Right lobe of liver (tissue), 6 donors: ENCODE measurements at regions not wholly inside any gene's neighbourhood (a gene's known extent, or its start where the extent isn't known, plus 50 kb on each side); places are given as distances from the start of the nearest gene placed in this dataset.
"Not testable (repeated sequence)": the region's sequence is repeated elsewhere in the genome, so short reads cannot be mapped to it uniquely, and the experiment has no call there.

Source experiments
- ATAC-seq, 4 donors: fragments of 200-7000 bp; cut with Tn5 transposase; one replicate each; pipeline ENCODE4 v1.9.1; 2020; ENCODE audit warnings: mild to moderate bottlenecking in 4 of 4, moderate library complexity in 4 of 4
- DNase-seq, 3 donors: peaks; one replicate each; pipeline ENCODE4 v3.0.0-alpha.2; 2020
- H3K27ac ChIP-seq, 3 donors: fragments of 200-600 bp; one replicate each; pipeline ENCODE4 v1.8.0; 2022
- H3K27me3 ChIP-seq, 2 donors: fragments of 200-600 bp; one replicate each; pipeline ENCODE4 v1.8.0; 2022
- H3K36me3 ChIP-seq, 4 donors: fragments of 200-600 bp; sonication (generic) in 1 of 4; one replicate each; pipeline versions ENCODE4 v1.5.1 to v1.8.0; 2017 to 2022; ENCODE audit warnings: control low read depth in 1 of 4
- H3K4me1 ChIP-seq, 4 donors: fragments of 200-600 bp; sonication (generic) in 1 of 4; one replicate each; pipeline versions ENCODE4 v1.5.1 to v1.8.0; 2017 to 2022; ENCODE audit warnings: control low read depth in 1 of 4
- H3K4me3 ChIP-seq, 3 donors: fragments of 200-600 bp; one replicate each; pipeline ENCODE4 v1.8.0; 2022
- H3K9me3 ChIP-seq, 4 donors: fragments of 200-600 bp; sonication (generic) in 1 of 4; one replicate each; pipeline versions ENCODE4 v1.5.1 to v1.8.0; 2017 to 2022; ENCODE audit warnings: control low read depth in 1 of 4
- POLR2A ChIP-seq: fragments of 450-650 bp; IDR thresholded peaks from one replicate; pipeline ENCODE4 v1.6.1; 2017; ENCODE audit warnings: antibody characterized with exemption, mild to moderate bottlenecking
- WGBS: methylation state at CpG from one replicate; pipeline ENCODE4 v1.1.6; 2018; ENCODE audit warnings: low coverage, low lambda C conversion rate; ENCODE audit not compliant: insufficient coverage; ENCODE audit errors: missing lambda C conversion rate; 5-methylcytosine and 5-hydroxymethylcytosine counted together
- intact Hi-C, 2 donors: fragments of 100-400 bp; cut with DNase I; formaldehyde crosslinking; loops; one replicate each; pipeline versions ENCODE4 v1.11.2 to v1.14.1; 2022
- TF ChIP-seq, protein P1 (sequence below), 4 donors: fragments of 200-600 bp in 3 of 4; fragments of 450-650 bp in 1 of 4; IDR thresholded peaks; one replicate each; pipeline versions ENCODE4 v1.5.1 to v1.8.0; 2016 to 2022; ENCODE audit warnings: antibody characterized with exemption in 4 of 4, mild to moderate bottlenecking in 2 of 4
- donor health status: DM: no; HTN: yes; CAD: no.
- donor health status: DM: no; HTN: no; CAD: no.
- donor health status: DM: no; HTN: no; CAD: no.
- donor health status: DM: no; HTN: yes; CAD: no.
- donor health status: DM: no; HTN: yes; CAD: no.

- no peak for DNase-seq
- Histone ChIP-seq H3K9me3 (no peaks in the 10 kb centered on the region), H3K27me3 (no peaks in the 10 kb centered on the region), H3K27ac (no peak overlapping the region), H3K4me1 (no peaks in the 10 kb centered on the region), H3K4me3 (no peak overlapping the region), H3K36me3 (no peaks in the 10 kb centered on the region)
- intact Hi-C loops, result no loop called here
- no peak for ATAC-seq
- WGBS, result 31% methylated on average over 1 of the region's 1 CpG
- TF ChIP-seq POLR2A, result no peak
- TF ChIP-seq, protein P1, sequence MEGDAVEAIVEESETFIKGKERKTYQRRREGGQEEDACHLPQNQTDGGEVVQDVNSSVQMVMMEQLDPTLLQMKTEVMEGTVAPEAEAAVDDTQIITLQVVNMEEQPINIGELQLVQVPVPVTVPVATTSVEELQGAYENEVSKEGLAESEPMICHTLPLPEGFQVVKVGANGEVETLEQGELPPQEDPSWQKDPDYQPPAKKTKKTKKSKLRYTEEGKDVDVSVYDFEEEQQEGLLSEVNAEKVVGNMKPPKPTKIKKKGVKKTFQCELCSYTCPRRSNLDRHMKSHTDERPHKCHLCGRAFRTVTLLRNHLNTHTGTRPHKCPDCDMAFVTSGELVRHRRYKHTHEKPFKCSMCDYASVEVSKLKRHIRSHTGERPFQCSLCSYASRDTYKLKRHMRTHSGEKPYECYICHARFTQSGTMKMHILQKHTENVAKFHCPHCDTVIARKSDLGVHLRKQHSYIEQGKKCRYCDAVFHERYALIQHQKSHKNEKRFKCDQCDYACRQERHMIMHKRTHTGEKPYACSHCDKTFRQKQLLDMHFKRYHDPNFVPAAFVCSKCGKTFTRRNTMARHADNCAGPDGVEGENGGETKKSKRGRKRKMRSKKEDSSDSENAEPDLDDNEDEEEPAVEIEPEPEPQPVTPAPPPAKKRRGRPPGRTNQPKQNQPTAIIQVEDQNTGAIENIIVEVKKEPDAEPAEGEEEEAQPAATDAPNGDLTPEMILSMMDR (IDR thresholded peaks at IDR 0.05), result no peak
Observed at GRCh38 chr5:145015146-145015545, 820.0 kb downstream of the PRELID2 start.

GRCh38 chr5:145014109-145014508 is 821.0 kb downstream of the PRELID2 start:
- Histone ChIP-seq H3K9me3 (no peaks in the 10 kb centered on the region), H3K4me1 (no peaks in the 10 kb centered on the region), H3K4me3 (no peak overlapping the region), H3K36me3 (no peaks in the 10 kb centered on the region), H3K27ac (no peak overlapping the region), H3K27me3 (no peaks in the 10 kb centered on the region)
- no peak for ATAC-seq
- intact Hi-C loops, result no loop called here
- 67% methylated on average over 3 of the region's 3 CpGs for WGBS
- DNase-seq, result no peak
- TF ChIP-seq POLR2A, result no peak
- TF ChIP-seq, protein P1 (IDR thresholded peaks at IDR 0.05), result no peak

DNA sequence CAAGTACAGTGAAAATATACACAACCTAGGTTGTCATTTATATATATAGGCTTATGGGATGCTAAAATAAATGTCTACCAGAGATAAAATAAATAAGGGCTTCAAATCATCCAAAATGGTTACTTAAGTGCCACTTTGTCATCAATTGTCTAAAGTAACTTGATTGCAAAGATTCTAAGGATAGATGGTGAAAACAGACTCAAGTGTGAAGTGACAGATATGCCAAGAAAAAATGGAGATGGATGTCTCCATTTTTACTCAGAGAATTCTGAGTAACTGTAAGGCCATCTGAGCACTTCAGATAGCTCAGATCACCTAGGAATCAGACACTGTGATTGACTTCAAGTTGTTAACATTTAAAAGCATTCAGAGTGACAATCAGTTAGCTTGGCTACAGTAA is 824.3 kb downstream of the PRELID2 start:
- H3K9me3 ChIP-seq, result no peaks in the 10 kb centered on the region
- TF ChIP-seq POLR2A, result no peak
- TF ChIP-seq, protein P1 (IDR thresholded peaks at IDR 0.05), result no peak
- H3K36me3 ChIP-seq, result no peaks in the 10 kb centered on the region
- H3K27me3 ChIP-seq, result no peaks in the 10 kb centered on the region
- no peak overlapping the region for H3K27ac ChIP-seq
- H3K4me3 ChIP-seq, result no peak overlapping the region
- ATAC-seq (no peak), DNase-seq (no peak)
- no peaks in the 10 kb centered on the region for H3K4me1 ChIP-seq
- intact Hi-C loops, result no loop called here

DNA sequence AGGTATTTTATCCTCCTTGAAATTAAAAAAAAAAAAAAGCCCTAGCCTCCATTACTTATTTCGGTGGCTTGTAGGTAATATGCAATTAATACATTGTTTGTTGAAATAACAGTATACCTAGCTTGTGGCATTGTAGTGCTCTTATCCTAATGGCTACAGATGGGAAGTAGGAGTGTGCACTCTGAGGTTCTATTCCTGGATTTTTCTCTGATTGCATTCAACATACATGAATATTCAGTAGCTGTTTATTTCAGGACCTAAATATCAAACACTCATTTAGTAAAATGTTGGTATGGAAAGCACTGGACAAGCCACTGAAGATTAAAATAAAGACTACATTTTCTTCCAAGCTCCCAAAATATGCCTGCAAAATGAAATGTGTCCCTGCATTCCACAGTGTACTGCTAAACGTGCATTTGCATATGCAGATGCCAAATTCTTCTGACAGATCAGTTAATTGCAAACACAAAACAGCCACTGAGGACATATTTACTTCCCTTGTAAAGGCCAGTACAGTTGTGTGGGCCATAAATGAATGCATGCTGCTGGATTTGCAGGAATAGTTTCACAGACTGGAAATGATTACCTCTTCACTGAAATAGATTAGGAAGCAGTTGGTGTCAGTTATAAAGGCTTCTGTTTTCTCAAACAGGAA is 826.1 kb downstream of the PRELID2 start:
- ATAC-seq (no peak), DNase-seq (no peak)
- Histone ChIP-seq H3K27me3 (no peaks in the 10 kb centered on the region), H3K4me3 (no peak overlapping the region), H3K27ac (no peak overlapping the region), H3K36me3 (no peaks in the 10 kb centered on the region), H3K4me1 (no peaks in the 10 kb centered on the region), H3K9me3 (no peaks in the 10 kb centered on the region)
- intact Hi-C loops, result no loop called here
- 42% methylated on average over 2 of the region's 2 CpGs for WGBS
- TF ChIP-seq, protein P1 (IDR thresholded peaks at IDR 0.05), result no peak
- TF ChIP-seq POLR2A, result no peak

- intact Hi-C loops, H3K27ac ChIP-seq, ATAC-seq, H3K9me3 ChIP-seq, DNase-seq, H3K4me1 ChIP-seq, H3K36me3 ChIP-seq, H3K27me3 ChIP-seq, H3K4me3 ChIP-seq: not testable (repeated sequence)
Observed at GRCh38 chr5:144994356-144994755, 823.7 kb downstream of the KCTD16 start.
